ENCODE measurements at regions not wholly inside any gene's neighbourhood (a gene's known extent, or its start where the extent isn't known, plus 50 kb on each side); places are given as distances from the start of the nearest gene placed in this dataset.

DNA sequence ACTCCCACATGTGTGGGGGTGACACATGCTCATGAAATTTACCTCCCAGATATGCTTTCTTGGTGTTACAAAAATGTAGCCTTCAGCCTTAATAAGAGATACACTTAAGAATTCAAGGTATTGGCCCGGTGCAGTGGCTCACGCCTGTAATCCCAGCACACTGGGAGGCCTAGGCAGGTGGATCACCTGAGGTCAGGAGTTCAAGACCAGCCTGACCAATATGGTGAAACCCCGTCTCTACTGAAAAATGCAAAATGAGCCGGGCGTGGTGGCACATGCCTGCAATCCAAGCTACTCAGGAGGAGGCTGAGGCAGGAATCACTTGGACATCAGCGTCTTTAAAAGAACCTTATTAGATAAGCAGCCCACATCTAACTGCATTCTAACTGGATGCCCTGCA lies 614.3 kb upstream of the CDH4 start:
- Histone ChIP-seq H3K9me3 (ENCODE audit: control insufficient read depth in 2 of 3, insufficient read depth in 1 of 3, low read length in 3 of 3) (no peaks in the 10 kb centered on the region), H3K27me3 (ENCODE audit: control insufficient read depth, insufficient read depth, low read length) (no peaks in the 10 kb centered on the region), H3K27ac (ENCODE audit: low read depth in 2 of 2, low read length in 2 of 2) (no peak overlapping the region), H3K4me1 (ENCODE audit: control insufficient read depth in 2 of 3, insufficient read depth in 2 of 3, low read depth in 1 of 3, low read length in 3 of 3) (no peaks in the 10 kb centered on the region), H3K9ac (ENCODE audit: low read length in 3 of 3) (no peak overlapping the region), H3K36me3 (ENCODE audit: control insufficient read depth in 2 of 3, insufficient read depth in 3 of 3, low read length in 3 of 3) (no peaks in the 10 kb centered on the region), H3K4me3 (ENCODE audit: low read length in 3 of 3) (no peak overlapping the region)
- intact Hi-C loops (cut with DNase I): no loop called here
- TF ChIP-seq, protein P1, sequence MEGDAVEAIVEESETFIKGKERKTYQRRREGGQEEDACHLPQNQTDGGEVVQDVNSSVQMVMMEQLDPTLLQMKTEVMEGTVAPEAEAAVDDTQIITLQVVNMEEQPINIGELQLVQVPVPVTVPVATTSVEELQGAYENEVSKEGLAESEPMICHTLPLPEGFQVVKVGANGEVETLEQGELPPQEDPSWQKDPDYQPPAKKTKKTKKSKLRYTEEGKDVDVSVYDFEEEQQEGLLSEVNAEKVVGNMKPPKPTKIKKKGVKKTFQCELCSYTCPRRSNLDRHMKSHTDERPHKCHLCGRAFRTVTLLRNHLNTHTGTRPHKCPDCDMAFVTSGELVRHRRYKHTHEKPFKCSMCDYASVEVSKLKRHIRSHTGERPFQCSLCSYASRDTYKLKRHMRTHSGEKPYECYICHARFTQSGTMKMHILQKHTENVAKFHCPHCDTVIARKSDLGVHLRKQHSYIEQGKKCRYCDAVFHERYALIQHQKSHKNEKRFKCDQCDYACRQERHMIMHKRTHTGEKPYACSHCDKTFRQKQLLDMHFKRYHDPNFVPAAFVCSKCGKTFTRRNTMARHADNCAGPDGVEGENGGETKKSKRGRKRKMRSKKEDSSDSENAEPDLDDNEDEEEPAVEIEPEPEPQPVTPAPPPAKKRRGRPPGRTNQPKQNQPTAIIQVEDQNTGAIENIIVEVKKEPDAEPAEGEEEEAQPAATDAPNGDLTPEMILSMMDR (IDR thresholded peaks at IDR 0.05; ENCODE audit: borderline replicate concordance, extremely low read depth, insufficient read depth): no peak
- DNase-seq (no peak), FAIRE-seq (no peak)

DNA sequence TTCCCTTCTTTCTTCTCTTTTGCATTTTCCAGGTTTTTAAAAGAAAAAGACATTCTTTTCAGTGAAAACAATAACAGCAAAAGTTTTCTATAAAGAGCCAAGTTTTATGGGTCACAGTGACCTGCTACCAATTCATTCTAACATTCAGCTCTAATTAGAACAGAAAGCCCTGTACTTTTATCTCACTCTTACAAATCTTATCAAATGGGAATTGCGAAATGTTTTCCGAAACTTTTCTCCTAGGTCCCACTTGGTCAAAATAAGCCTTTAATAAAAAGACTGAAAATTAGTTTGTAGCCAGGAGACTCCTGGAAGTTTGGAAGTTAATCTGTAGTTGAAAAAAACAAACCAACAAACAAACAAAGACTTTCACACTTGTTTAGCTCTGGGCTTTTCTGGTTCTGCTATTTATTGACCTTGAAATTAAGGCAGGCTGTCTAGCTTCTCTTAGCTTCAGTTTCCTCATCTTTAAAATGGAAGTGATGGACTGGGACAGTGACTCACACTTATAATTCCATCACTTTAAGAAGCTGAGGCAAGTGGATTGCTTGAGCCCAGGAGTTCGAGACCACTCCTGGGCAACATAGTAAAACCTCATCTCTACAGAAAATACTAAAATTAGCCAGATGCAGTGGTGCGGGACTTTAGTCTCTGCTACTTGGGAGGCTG lies 613.5 kb upstream of the CDH4 start:
- Histone ChIP-seq H3K27me3 (ENCODE audit: control insufficient read depth, insufficient read depth, low read length) (no peaks in the 10 kb centered on the region), H3K4me1 (ENCODE audit: control insufficient read depth in 2 of 3, insufficient read depth in 2 of 3, low read depth in 1 of 3, low read length in 3 of 3) (no peaks in the 10 kb centered on the region), H3K9me3 (ENCODE audit: control insufficient read depth in 2 of 3, insufficient read depth in 1 of 3, low read length in 3 of 3) (no peaks in the 10 kb centered on the region), H3K4me3 (ENCODE audit: low read length in 3 of 3) (no peak overlapping the region), H3K9ac (ENCODE audit: low read length in 3 of 3) (no peak overlapping the region), H3K27ac (ENCODE audit: low read depth in 2 of 2, low read length in 2 of 2) (no peak overlapping the region), H3K36me3 (ENCODE audit: control insufficient read depth in 2 of 3, insufficient read depth in 3 of 3, low read length in 3 of 3) (no peaks in the 10 kb centered on the region)
- intact Hi-C loops (cut with DNase I): no loop called here
- no peak for DNase-seq
- TF ChIP-seq, protein P1 (IDR thresholded peaks at IDR 0.05; ENCODE audit: borderline replicate concordance, extremely low read depth, insufficient read depth): no peak
- FAIRE-seq: no peak

DNA sequence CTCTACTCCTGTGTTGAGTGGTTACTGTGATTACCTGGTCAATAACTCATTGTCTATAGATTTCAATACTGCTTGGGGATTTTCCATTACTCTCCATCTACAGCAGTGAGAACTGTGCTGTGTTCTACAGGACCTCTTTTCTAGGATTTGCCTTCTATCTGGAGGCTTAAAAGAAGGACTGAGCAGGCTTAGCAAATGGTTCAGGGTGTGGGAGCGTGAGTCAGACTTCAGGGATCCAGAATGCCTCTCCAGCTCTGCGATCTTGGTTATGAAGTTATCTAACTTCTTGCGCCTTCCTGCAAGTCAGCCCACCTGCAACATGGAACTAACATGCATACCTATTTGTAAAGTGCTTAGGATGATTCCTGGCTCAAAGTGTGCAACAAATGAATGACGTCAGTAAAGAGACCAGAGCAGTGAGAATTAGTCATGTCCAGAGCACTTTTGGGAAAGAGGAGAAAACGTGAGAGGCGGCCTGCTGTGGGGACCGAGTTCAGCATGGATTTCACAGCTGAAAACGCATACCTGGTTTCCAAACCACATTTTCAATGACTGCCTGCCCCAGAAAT lies 610.1 kb upstream of the CDH4 start:
- intact Hi-C loops (cut with DNase I): no loop called here
- no peak overlapping the region for H3K4me3 ChIP-seq (ENCODE audit: low read length in 3 of 3)
- no peak overlapping the region for H3K9ac ChIP-seq (ENCODE audit: low read length in 3 of 3)
- H3K27ac ChIP-seq (ENCODE audit: low read depth in 2 of 2, low read length in 2 of 2): no peak overlapping the region
- TF ChIP-seq, protein P1 (IDR thresholded peaks at IDR 0.05; ENCODE audit: borderline replicate concordance, extremely low read depth, insufficient read depth): no peak
- no peaks in the 10 kb centered on the region for H3K4me1 ChIP-seq (ENCODE audit: control insufficient read depth in 2 of 3, insufficient read depth in 2 of 3, low read depth in 1 of 3, low read length in 3 of 3)
- no peak for DNase-seq
- H3K36me3 ChIP-seq (ENCODE audit: control insufficient read depth in 2 of 3, insufficient read depth in 3 of 3, low read length in 3 of 3): no peaks in the 10 kb centered on the region
- no peaks in the 10 kb centered on the region for H3K27me3 ChIP-seq (ENCODE audit: control insufficient read depth, insufficient read depth, low read length)
- no peak for FAIRE-seq
- H3K9me3 ChIP-seq (ENCODE audit: control insufficient read depth in 2 of 3, insufficient read depth in 1 of 3, low read length in 3 of 3): peaks cover 0 to 3% (median 0%) of the 10 kb centered on the region in 3 donors

Data from kidney (tissue), 13 donors.